GM23248 (cell line): ENCODE measurements at regions not wholly inside any gene's neighbourhood (a gene's known extent, or its start where the extent isn't known, plus 50 kb on each side); places are given as distances from the start of the nearest gene placed in this dataset.

Experiments used
- DNase-seq: peaks from one replicate; pipeline ENCODE4 v3.0.0-alpha.2; 2015
- H2AFZ ChIP-seq: fragments of 200-600 bp; sonication (generic); 2 replicates; pipeline ENCODE4 v1.6.1; 2016; ENCODE audit warnings: antibody characterized with exemption
- H3F3A ChIP-seq: fragments of 200-600 bp; sonication (generic); 2 replicates; pipeline ENCODE4 v1.6.1; 2016; ENCODE audit warnings: mild to moderate bottlenecking, antibody characterized with exemption, mixed run types; ENCODE audit not compliant: insufficient read depth
- H3K27ac ChIP-seq: fragments of 200-600 bp; sonication (generic); 2 replicates; pipeline ENCODE4 v1.5.1; 2016; ENCODE audit warnings: mild to moderate bottlenecking
- H3K27me3 ChIP-seq: fragments of 200-600 bp; sonication (generic); replicated peaks from 2 replicates; pipeline ENCODE4 v1.6.1; 2016; ENCODE audit warnings: mild to moderate bottlenecking; ENCODE audit not compliant: insufficient read depth
- H3K36me3 ChIP-seq: fragments of 200-600 bp; sonication (generic); 2 replicates; pipeline ENCODE4 v1.6.1; 2016; ENCODE audit warnings: low read depth, mild to moderate bottlenecking
- H3K4me1 ChIP-seq: fragments of 200-600 bp; sonication (generic); 2 replicates; pipeline ENCODE4 v1.6.1; 2016; ENCODE audit warnings: mild to moderate bottlenecking; ENCODE audit not compliant: insufficient read depth
- H3K4me2 ChIP-seq: fragments of 200-600 bp; sonication (generic); one replicate; pipeline ENCODE4 v1.6.1; 2016; ENCODE audit warnings: mild to moderate bottlenecking; ENCODE audit not compliant: unreplicated experiment
- H3K4me3 ChIP-seq: fragments of 200-600 bp; sonication (generic); 2 replicates; pipeline ENCODE4 v1.5.1; 2016; ENCODE audit warnings: mild to moderate bottlenecking
- H3K79me2 ChIP-seq: fragments of 200-600 bp; sonication (generic); 2 replicates; pipeline ENCODE4 v1.6.1; 2016; ENCODE audit warnings: mild to moderate bottlenecking; ENCODE audit not compliant: insufficient read depth
- H3K9ac ChIP-seq: fragments of 200-600 bp; sonication (generic); 2 replicates; pipeline ENCODE4 v1.6.1; 2016; ENCODE audit warnings: mild to moderate bottlenecking
- H3K9me2 ChIP-seq: fragments of 200-600 bp; sonication (generic); 2 replicates; pipeline ENCODE4 v1.6.1; 2016; ENCODE audit warnings: mixed run types, mild to moderate bottlenecking, moderate library complexity; ENCODE audit not compliant: insufficient read depth
- H3K9me3 ChIP-seq: fragments of 200-600 bp; sonication (generic); one replicate; pipeline ENCODE4 v1.6.1; 2017; ENCODE audit warnings: low read depth
- H4K20me1 ChIP-seq: fragments of 200-600 bp; sonication (generic); 2 replicates; pipeline ENCODE4 v1.6.0; 2016; ENCODE audit not compliant: insufficient read depth
- EZH2 ChIP-seq: fragments of 200-600 bp; sonication (generic); IDR thresholded peaks from 2 replicates; pipeline ENCODE4 v1.6.1; 2018; ENCODE audit warnings: antibody characterized with exemption, mild to moderate bottlenecking; ENCODE audit not compliant: insufficient read depth, poor library complexity, severe bottlenecking
- EZH2phosphoT487 ChIP-seq: fragments of 200-600 bp; sonication (generic); IDR thresholded peaks from 2 replicates; pipeline ENCODE4 v1.6.1; 2018; ENCODE audit warnings: antibody characterized with exemption, moderate library complexity, mild to moderate bottlenecking, low read depth; ENCODE audit not compliant: insufficient read depth
- WGBS, 2 experiments: methylation state at CpG; one replicate each; pipeline ENCODE4 v1.1.6; 2015 to 2017; ENCODE audit warnings: low lambda C conversion rate in 2 of 2, low coverage in 1 of 2; ENCODE audit errors: missing lambda C conversion rate in 2 of 2; 5-methylcytosine and 5-hydroxymethylcytosine counted together
- in situ Hi-C: fragments of 300-500 bp; cut with MboI; formaldehyde crosslinking; loops from 2 replicates; pipeline ENCODE4 v1.15.0; 2020

DNA sequence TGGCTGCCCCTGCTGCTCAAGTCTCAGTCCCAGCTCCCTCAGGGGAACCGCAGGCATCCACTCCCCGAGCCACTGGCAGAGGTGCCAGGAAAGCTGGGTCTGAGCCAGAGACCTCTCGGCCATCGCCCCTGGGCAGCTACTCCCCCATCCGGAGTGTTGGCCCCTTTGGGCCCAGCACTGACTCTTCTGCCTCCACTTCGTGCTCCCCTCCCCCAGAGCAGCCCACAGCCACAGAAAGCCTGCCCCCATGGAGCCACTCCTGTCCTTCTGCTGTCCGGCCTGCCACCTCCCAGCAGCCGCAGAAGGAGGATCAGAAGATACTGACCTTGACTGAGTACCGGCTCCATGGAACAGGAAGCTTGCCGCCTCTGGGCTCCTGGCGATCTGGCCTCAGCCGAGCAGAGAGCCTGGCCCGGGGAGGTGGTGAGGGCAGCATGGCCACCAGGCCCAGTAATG is 49.8 kb upstream of the TESK1 start:
- Histone ChIP-seq H3F3A (peaks cover 30% of the 10 kb centered on the region), H2AFZ (no peak overlapping the region), H3K4me2 (no peak overlapping the region), H3K27ac (no peak overlapping the region), H3K9me3 (no peaks in the 10 kb centered on the region), H3K9ac (no peak overlapping the region), H3K4me3 (no peak overlapping the region), H3K27me3 (no peaks in the 10 kb centered on the region), H3K4me1 (peaks cover 28% of the 10 kb centered on the region), H3K79me2 (peaks cover 87% of the 10 kb centered on the region), H3K36me3 (peaks cover 41% of the 10 kb centered on the region), H4K20me1 (no peaks in the 10 kb centered on the region), H3K9me2 (no peaks in the 10 kb centered on the region)
- TF ChIP-seq EZH2phosphoT487 (no peak), EZH2 (no peak)
- no peak for DNase-seq
- in situ Hi-C loops, result loop anchor here (10.0 kb wide), 1 partner anchor 440 kb away; the partner anchor contains the start of gene ATOSB
- WGBS, 2 experiments, result 87 to 88% methylated on average over 9 to 13 of the region's 13 CpGs
